Activated gamma-delta T cell treated with anti-CD3 and anti-CD28 coated beads, Interleukin-2, amount 50 U/mL, for 16 hours (primary cell): ENCODE measurements at regions not wholly inside any gene's neighbourhood (a gene's known extent, or its start where the extent isn't known, plus 50 kb on each side); places are given as distances from the start of the nearest gene placed in this dataset.

ENCODE experiments used
- DNase-seq: peaks from one replicate; pipeline ENCODE4 v3.0.0-alpha.2; 2020; ENCODE audit warnings: low read depth

GRCh38 chr14:47833011-47833410, 157.6 kb upstream of the MDGA2 start:
- no peak for DNase-seq

GRCh38 chr14:47826809-47827208, 151.4 kb upstream of the MDGA2 start:
- DNase-seq = no peak

GRCh38 chr14:47822326-47822725, 146.9 kb upstream of the MDGA2 start:
- no peak for DNase-seq

- DNase-seq = no peak
These were observed 145.7 kb upstream of the MDGA2 start for GRCh38 chr14:47821135-47821534.

- DNase-seq = no peak
These were observed 115.1 kb upstream of the MDGA2 start for GRCh38 chr14:47790477-47790876.

- DNase-seq = no peak
These were observed 109.7 kb upstream of the MDGA2 start for GRCh38 chr14:47785058-47785457.

- DNase-seq = no peak
These were observed 103.2 kb upstream of the MDGA2 start for GRCh38 chr14:47778631-47779030.

- no peak for DNase-seq
These were observed 97.2 kb upstream of the MDGA2 start for GRCh38 chr14:47772652-47773051.

GRCh38 chr14:47763188-47763854, 87.9 kb upstream of the MDGA2 start:
- no peak for DNase-seq

- DNase-seq = no peak
These were observed 71.6 kb upstream of the MDGA2 start for GRCh38 chr14:47746986-47747385.

GRCh38 chr14:47744155-47744554, 68.8 kb upstream of the MDGA2 start:
- no peak for DNase-seq

- no peak for DNase-seq
These were observed 64.1 kb upstream of the MDGA2 start for GRCh38 chr14:47739541-47739940.

- no peak for DNase-seq
These were observed 54.9 kb upstream of the MDGA2 start for GRCh38 chr14:47730296-47730695.
